Neural crest cell (in vitro differentiated cells): ENCODE measurements at regions not wholly inside any gene's neighbourhood (a gene's known extent, or its start where the extent isn't known, plus 50 kb on each side); places are given as distances from the start of the nearest gene placed in this dataset.

ENCODE experiments used
- DNase-seq: peaks from one replicate; pipeline ENCODE4 v3.0.0; 2021; ENCODE audit warnings: low read depth, mixed read lengths, low spot score
- H3K27ac Mint-ChIP-seq: one replicate; pipeline ENCODE4 v1.8.0; 2021; ENCODE audit warnings: mild to moderate bottlenecking, mixed read lengths; ENCODE audit not compliant: unreplicated experiment
- H3K27me3 Mint-ChIP-seq: 2 replicates; pipeline ENCODE4 v1.8.0; 2021; ENCODE audit warnings: low read depth, mild to moderate bottlenecking, mixed read lengths
- H3K36me3 Mint-ChIP-seq: 2 replicates; pipeline ENCODE4 v1.8.0; 2021; ENCODE audit warnings: low read depth, mild to moderate bottlenecking, mixed read lengths
- H3K4me1 Mint-ChIP-seq: 2 replicates; pipeline ENCODE4 v1.8.0; 2021; ENCODE audit warnings: mixed read lengths
- H3K4me3 Mint-ChIP-seq: one replicate; pipeline ENCODE4 v1.8.0; 2021; ENCODE audit warnings: mild to moderate bottlenecking, mixed read lengths
- H3K9me3 Mint-ChIP-seq: 2 replicates; pipeline ENCODE4 v1.8.0; 2021; ENCODE audit warnings: mixed read lengths
- CTCF ChIP-seq: fragments of 200-600 bp; sonication (generic); conservative IDR thresholded peaks from 2 replicates; pipeline ENCODE4 v1.5.0; 2021; ENCODE audit warnings: antibody characterized with exemption, mild to moderate bottlenecking

- no peak for DNase-seq
- H3K4me1 Mint-ChIP-seq, result peaks cover 3% of the 10 kb centered on the region
- TF ChIP-seq CTCF, result no peak
- peaks cover 18% of the 10 kb centered on the region for H3K9me3 Mint-ChIP-seq
- H3K27ac Mint-ChIP-seq, result no peak overlapping the region
- no peak overlapping the region for H3K4me3 Mint-ChIP-seq
- H3K27me3 Mint-ChIP-seq, result no peaks in the 10 kb centered on the region
- peaks cover 5% of the 10 kb centered on the region for H3K36me3 Mint-ChIP-seq
Observed at GRCh38 chr2:52929412-52929811, 838.2 kb upstream of the CHAC2 start.

GRCh38 chr2:52919673-52920072, 847.9 kb upstream of the CHAC2 start:
- no peak overlapping the region for H3K4me3 Mint-ChIP-seq
- no peaks in the 10 kb centered on the region for H3K4me1 Mint-ChIP-seq
- H3K9me3 Mint-ChIP-seq, result peaks cover 3% of the 10 kb centered on the region
- TF ChIP-seq CTCF, result no peak
- H3K36me3 Mint-ChIP-seq, result no peaks in the 10 kb centered on the region
- H3K27me3 Mint-ChIP-seq, result no peaks in the 10 kb centered on the region
- H3K27ac Mint-ChIP-seq, result no peak overlapping the region
- no peak for DNase-seq

GRCh38 chr2:52918551-52918950, 849.1 kb upstream of the CHAC2 start:
- H3K4me1 Mint-ChIP-seq, result no peaks in the 10 kb centered on the region
- no peaks in the 10 kb centered on the region for H3K9me3 Mint-ChIP-seq
- no peak for TF ChIP-seq CTCF
- H3K27me3 Mint-ChIP-seq, result no peaks in the 10 kb centered on the region
- H3K4me3 Mint-ChIP-seq, result no peak overlapping the region
- no peak overlapping the region for H3K27ac Mint-ChIP-seq
- DNase-seq, result no peak
- H3K36me3 Mint-ChIP-seq, result no peaks in the 10 kb centered on the region

- no peaks in the 10 kb centered on the region for H3K4me1 Mint-ChIP-seq
- H3K4me3 Mint-ChIP-seq, result no peak overlapping the region
- no peaks in the 10 kb centered on the region for H3K27me3 Mint-ChIP-seq
- no peak overlapping the region for H3K27ac Mint-ChIP-seq
- no peaks in the 10 kb centered on the region for H3K9me3 Mint-ChIP-seq
- TF ChIP-seq CTCF, result no peak
- no peak for DNase-seq
- no peaks in the 10 kb centered on the region for H3K36me3 Mint-ChIP-seq
Observed at GRCh38 chr2:52916981-52917380, 850.6 kb upstream of the CHAC2 start.

GRCh38 chr2:52904355-52904891, 863.2 kb upstream of the CHAC2 start:
- no peak overlapping the region for H3K27ac Mint-ChIP-seq
- no peak overlapping the region for H3K4me3 Mint-ChIP-seq
- no peak for DNase-seq
- H3K4me1 Mint-ChIP-seq, result no peaks in the 10 kb centered on the region
- TF ChIP-seq CTCF, result no peak
- H3K36me3 Mint-ChIP-seq, result no peaks in the 10 kb centered on the region
- H3K9me3 Mint-ChIP-seq, result peaks cover 7% of the 10 kb centered on the region
- no peaks in the 10 kb centered on the region for H3K27me3 Mint-ChIP-seq
